ENCODE measurements at regions not wholly inside any gene's neighbourhood (a gene's known extent, or its start where the extent isn't known, plus 50 kb on each side); places are given as distances from the start of the nearest gene placed in this dataset.
A peak's percentile ranks its signal among the peaks of the same experiment; 100 is the strongest.

DNA sequence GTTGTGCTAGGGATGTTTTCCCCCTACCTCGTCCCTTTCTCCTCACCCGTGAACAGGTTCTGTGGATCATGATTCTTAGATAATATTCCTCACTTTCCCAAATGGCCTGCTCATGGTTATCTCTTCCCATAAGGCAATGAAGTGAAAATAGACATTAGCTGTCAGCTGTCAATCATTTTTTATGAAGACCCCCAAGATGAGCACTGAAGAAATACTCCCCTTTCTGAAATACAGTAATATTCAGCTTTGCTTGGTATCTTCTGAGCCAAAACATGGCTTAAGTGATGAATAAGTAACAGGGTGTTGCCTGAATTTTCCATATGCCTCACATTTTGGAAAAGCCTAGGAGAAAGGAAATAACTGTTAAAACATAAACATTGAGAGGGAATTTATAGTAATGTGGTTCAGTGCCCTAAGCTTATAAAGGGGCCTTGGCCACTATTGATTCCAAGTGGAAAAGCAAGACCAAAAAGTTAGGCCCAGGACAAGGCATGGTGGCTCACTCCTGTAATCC lies 70.7 kb upstream of the NAP1L1 start:
- no peak overlapping the region for H3K4me3 ChIP-seq
- no peak for TF ChIP-seq Cebpa-rat (IDR thresholded peaks at IDR 0.05)
- H3K36me3 ChIP-seq: no peaks in the 10 kb centered on the region
- no peaks in the 10 kb centered on the region for H3K27me3 ChIP-seq
- H3K9me3 ChIP-seq (replicated peaks in 1 of 11): no peaks in the 10 kb centered on the region
- H3K9ac ChIP-seq: no peak overlapping the region
- peak overlapping the region in 2 of 11 experiments; percentile 21 to 22; a peak in 2 of 22 replicates for H3K4me2 ChIP-seq
- H4K20me1 ChIP-seq: no peaks in the 10 kb centered on the region
- H3K4me1 ChIP-seq: peaks cover 9 to 58% (median 13%) of the 10 kb centered on the region in 10 experiments
- H3K27ac ChIP-seq: peak overlapping the region in 1 of 11 experiments; percentile 21; a peak in 1 of 22 replicates

DNA sequence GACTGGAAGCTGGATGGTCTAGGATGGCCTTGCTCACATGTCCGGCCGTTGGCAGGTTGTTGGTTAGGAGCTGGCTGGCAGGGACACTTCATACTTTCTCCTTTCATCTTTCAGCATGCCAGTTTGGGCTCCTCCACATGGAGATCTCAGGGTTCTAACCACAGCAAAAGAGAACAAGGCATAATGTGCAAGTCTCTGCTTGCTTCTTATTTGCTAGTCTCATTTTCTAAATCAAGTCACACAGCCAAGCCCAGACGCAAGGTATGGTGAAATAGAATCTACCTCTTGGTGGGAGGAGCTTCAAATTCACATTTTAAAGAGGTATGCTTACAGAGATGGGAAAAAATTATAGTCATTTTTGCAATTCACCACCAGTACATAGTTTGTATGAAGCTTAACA lies 69.1 kb upstream of the NAP1L1 start:
- Histone ChIP-seq H3K27ac (no peak overlapping the region), H3K36me3 (no peaks in the 10 kb centered on the region), H3K4me2 (no peak overlapping the region)

DNA sequence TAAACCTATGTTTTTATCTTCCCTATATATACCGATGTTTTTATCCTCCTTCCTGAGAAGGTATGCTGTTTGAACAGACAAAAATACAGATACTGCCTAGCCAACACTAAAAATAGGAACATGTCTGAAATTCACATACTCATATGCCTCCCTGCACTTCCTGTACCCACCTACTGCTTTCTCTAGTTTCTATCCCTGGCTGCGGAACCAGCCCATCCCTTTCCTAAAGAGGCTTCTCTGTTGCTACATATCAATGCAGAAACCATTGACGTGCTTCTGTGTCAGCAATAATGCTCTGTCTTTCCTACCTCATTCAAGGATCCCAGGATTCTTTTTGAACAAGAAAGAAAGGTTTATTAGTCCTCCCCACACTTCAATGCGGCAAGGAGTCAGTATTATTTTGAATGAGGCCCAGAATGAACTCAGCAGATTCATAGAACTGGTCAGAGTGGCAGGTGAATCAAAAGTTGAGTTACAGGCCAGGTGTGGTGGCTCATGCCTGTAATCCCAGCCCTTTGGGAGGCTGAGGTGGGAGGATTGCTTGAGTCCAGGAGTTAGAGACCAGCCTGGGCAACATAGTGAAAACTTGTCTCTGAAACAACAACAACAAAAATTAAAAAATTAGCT lies 67.8 kb upstream of the NAP1L1 start:
- TF ChIP-seq Cebpa-rat (IDR thresholded peaks at IDR 0.05): no peak
- no peaks in the 10 kb centered on the region for H4K20me1 ChIP-seq
- H3K36me3 ChIP-seq: no peaks in the 10 kb centered on the region
- H3K4me1 ChIP-seq: peaks cover 7 to 41% (median 13%) of the 10 kb centered on the region in 10 experiments
- H3K27me3 ChIP-seq: no peaks in the 10 kb centered on the region
- H3K4me2 ChIP-seq: peak overlapping the region; percentile 29 to 87 (median 45)
- H3K4me3 ChIP-seq: no peak overlapping the region
- peak overlapping the region in 5 of 11 experiments; percentile 19 to 51 (median 31); a peak in 5 of 22 replicates for H3K27ac ChIP-seq
- H3K9me3 ChIP-seq (replicated peaks in 1 of 11): no peaks in the 10 kb centered on the region
- H3K9ac ChIP-seq: peak overlapping the region in 1 of 11 experiments; percentile 19; a peak in 1 of 22 replicates

More for the DNA sequence above, 69.1 kb upstream of the NAP1L1 start:
- no peak for TF ChIP-seq Cebpa-rat (IDR thresholded peaks at IDR 0.05)
- Histone ChIP-seq H3K27me3 (no peaks in the 10 kb centered on the region), H3K9ac (no peak overlapping the region), H3K4me3 (no peak overlapping the region), H4K20me1 (no peaks in the 10 kb centered on the region), H3K4me1 (peaks cover 9 to 44% (median 13%) of the 10 kb centered on the region in 10 experiments), H3K9me3 (replicated peaks in 1 of 11) (no peaks in the 10 kb centered on the region)

DNA sequence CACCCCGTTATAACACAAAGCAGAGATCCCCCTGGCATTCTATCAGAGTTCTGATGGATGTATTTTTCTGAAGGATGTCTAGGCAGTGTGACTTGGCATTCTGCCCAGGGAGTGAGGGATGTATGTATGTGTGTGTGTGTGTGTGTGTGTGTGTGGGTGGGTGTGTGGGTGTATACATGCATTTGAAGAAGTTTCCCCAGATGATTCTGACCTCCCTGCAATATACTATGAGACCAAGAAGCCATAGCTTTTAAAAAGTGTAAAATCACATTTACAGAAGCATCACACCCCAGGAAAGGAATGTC lies 59.7 kb upstream of the NAP1L1 start:
- Histone ChIP-seq H3K27me3 (no peaks in the 10 kb centered on the region), H3K9ac (no peak overlapping the region), H3K4me3 (no peak overlapping the region), H4K20me1 (no peaks in the 10 kb centered on the region), H3K27ac (no peak overlapping the region), H3K4me1 (peaks cover 12 to 19% (median 18%) of the 10 kb centered on the region in 10 experiments), H3K36me3 (no peaks in the 10 kb centered on the region), H3K4me2 (peak overlapping the region; percentile 18 to 67 (median 44)), H3K9me3 (replicated peaks in 1 of 11) (peaks cover 0 to under 1% (median 0%) of the 10 kb centered on the region in 11 experiments; a peak in 6 of 22 replicates)
- no peak for TF ChIP-seq Cebpa-rat (IDR thresholded peaks at IDR 0.05)

DNA sequence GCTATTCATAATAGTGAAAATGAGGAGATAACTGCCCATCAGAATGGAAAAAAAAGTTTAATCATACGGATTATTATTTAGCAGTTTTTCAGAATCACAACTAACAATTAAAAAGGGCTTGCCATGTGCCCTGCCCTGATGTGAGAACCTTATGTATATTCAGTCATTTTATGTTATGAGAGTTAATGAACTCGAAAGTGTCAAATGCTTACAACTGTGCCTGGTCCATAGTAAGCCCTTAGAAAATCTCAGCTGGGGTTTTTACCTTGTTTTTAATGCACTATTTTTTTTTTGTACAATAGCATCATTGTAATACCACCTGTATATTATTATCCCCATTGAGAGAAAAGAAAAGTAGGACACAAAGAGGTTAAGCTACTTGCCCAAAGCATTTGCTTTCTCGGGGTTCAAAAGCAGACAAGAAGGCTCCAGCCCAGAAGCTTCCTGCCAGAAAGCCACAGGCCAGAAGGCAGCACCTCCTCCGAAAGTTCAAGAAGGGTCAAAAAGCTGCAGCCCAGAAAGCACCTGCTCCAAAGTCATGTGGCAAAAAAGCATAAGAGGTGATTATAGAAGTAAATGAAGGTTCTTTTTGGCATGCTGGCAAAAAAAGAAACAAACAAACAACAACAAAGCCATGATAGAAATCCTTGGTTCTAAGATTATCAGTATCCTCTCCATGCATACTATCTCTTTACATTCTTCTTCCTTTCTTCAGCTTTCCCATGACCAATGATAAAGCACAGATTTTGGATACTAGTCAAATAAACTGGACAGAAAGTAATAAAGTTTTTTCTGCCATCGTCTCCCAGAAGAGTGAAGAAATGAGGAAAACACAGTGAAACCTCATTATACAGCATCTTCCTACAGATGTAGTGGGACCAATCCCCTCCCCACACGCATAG lies 59.1 kb upstream of the NAP1L1 start:
- no peaks in the 10 kb centered on the region for H3K27me3 ChIP-seq
- H3K4me1 ChIP-seq: peaks cover 12 to 19% (median 18%) of the 10 kb centered on the region in 10 experiments
- peak overlapping the region; percentile 18 to 67 (median 44) for H3K4me2 ChIP-seq
- H3K9ac ChIP-seq: 0 out of 22 replicates have a peak overlapping the region, but pooled peaks of 1 of the 11 experiments have one; percentile 24
- H3K9me3 ChIP-seq (replicated peaks in 1 of 11): peaks cover 2 to 7% (median 6%) of the 10 kb centered on the region in 11 experiments; a peak in 17 of 22 replicates
- H3K27ac ChIP-seq: no peak overlapping the region
- no peaks in the 10 kb centered on the region for H4K20me1 ChIP-seq
- no peaks in the 10 kb centered on the region for H3K36me3 ChIP-seq
- no peak for TF ChIP-seq Cebpa-rat (IDR thresholded peaks at IDR 0.05)
- H3K4me3 ChIP-seq: no peak overlapping the region

DNA sequence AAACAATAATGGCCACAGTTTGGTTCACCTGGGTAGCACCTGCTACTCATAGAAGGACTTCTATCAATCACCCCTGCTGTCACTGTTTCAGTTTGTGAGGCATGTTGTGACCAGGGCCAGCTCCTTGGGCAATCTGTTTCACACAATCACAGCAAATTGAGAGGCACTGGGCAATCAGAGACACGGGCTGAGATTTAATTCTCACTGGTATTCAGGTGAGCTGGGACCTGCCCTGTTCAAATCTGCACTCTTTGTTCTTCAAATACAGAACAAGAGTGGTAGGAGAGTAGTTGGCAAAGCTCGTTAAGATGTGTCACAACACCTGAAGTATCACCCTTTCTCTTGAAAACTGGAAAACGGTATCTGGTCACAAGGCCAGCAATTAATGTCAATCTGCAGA lies 57.8 kb upstream of the NAP1L1 start:
- Histone ChIP-seq H3K4me2 (no peak overlapping the region), H3K27me3 (no peaks in the 10 kb centered on the region)
- TF ChIP-seq Cebpa-rat (IDR thresholded peaks at IDR 0.05): no peak

DNA sequence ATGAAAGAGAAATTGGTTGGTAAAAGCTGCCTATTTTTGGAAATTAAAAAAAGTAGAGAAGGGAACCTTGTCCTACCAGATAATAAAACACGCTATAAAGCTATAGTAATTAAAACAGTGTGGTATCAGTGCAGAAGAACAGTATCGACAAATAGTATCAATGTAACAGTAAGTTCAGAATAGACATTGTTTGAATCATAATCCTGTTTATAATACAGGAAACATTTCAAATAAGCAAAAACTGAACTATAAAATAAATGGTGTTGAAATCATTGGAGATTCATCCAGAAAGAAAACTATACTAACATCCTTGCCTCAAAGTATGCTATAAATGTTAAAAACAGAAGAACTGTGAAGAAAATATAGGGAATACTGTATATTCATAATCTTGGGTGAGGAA lies 54.2 kb upstream of the NAP1L1 start:
- Histone ChIP-seq H3K36me3 (no peaks in the 10 kb centered on the region), H3K4me2 (no peak overlapping the region), H3K27ac (no peak overlapping the region), H3K4me1 (peaks cover 3 to 9% (median 8%) of the 10 kb centered on the region in 10 experiments), H3K9ac (no peak overlapping the region), H3K4me3 (no peak overlapping the region), H4K20me1 (no peaks in the 10 kb centered on the region), H3K27me3 (no peaks in the 10 kb centered on the region), H3K9me3 (replicated peaks in 1 of 11) (peaks cover 7 to 23% (median 16%) of the 10 kb centered on the region in 11 experiments)
- TF ChIP-seq Cebpa-rat (IDR thresholded peaks at IDR 0.05): no peak

More for the DNA sequence above, 57.8 kb upstream of the NAP1L1 start:
- no peak overlapping the region for H3K9ac ChIP-seq
- peaks cover 7 to 20% (median 16%) of the 10 kb centered on the region in 11 experiments for H3K9me3 ChIP-seq (replicated peaks in 1 of 11)
- H4K20me1 ChIP-seq: no peaks in the 10 kb centered on the region
- H3K4me3 ChIP-seq: no peak overlapping the region
- peaks cover 12 to 19% (median 18%) of the 10 kb centered on the region in 10 experiments for H3K4me1 ChIP-seq
- H3K27ac ChIP-seq: no peak overlapping the region
- H3K36me3 ChIP-seq: no peaks in the 10 kb centered on the region

DNA sequence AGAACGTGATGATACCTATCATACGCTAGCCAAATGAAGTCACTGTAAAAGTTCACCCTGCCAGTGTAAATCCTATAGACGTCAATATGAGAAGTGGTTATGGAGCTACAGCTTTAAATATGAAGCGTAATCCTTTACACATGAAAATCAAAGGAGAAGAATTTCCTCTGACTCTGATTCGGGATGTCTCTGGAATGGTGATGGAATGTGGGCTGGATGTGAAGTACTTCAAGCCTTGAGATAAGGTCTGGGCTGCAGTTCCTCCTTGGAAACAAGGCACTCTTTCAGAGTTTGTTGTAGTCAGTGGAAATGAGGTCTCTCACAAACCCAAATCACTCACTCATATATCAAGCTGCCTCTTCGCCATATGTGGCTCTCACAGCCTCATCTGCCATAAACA lies 53.1 kb upstream of the NAP1L1 start:
- Histone ChIP-seq H3K4me1 (no peaks in the 10 kb centered on the region), H3K4me3 (no peak overlapping the region), H3K36me3 (no peaks in the 10 kb centered on the region), H3K27me3 (no peaks in the 10 kb centered on the region), H3K9me3 (replicated peaks in 1 of 11) (peaks cover 7 to 23% (median 16%) of the 10 kb centered on the region in 11 experiments), H3K9ac (no peak overlapping the region), H4K20me1 (no peaks in the 10 kb centered on the region), H3K27ac (no peak overlapping the region), H3K4me2 (no peak overlapping the region)
- TF ChIP-seq Cebpa-rat (IDR thresholded peaks at IDR 0.05): no peak

DNA sequence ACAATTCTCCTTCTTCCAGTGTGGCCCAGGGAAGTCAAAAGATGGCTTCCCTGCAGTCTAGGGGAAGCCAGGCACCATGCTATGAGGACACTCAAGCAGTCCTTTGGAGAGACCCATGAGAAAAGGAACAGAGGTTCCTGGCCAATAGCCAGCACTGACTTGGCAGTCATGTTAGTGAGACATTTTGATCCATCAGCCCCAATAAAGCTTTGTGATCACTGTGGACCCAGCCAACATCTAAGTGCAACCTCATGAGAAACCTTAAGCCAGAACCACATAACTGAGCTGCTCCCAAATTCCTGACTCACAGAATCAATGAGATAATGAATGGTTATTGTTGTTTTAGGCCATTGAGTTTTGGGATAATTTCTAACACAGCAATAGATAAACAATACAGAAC lies 51.0 kb upstream of the NAP1L1 start:
- Histone ChIP-seq H3K4me1 (no peaks in the 10 kb centered on the region), H3K27ac (no peak overlapping the region), H3K9ac (no peak overlapping the region), H4K20me1 (no peaks in the 10 kb centered on the region), H3K27me3 (no peaks in the 10 kb centered on the region), H3K9me3 (replicated peaks in 1 of 11) (peaks cover 7 to 23% (median 16%) of the 10 kb centered on the region in 11 experiments), H3K36me3 (no peaks in the 10 kb centered on the region), H3K4me2 (no peak overlapping the region), H3K4me3 (no peak overlapping the region)
- no peak for TF ChIP-seq Cebpa-rat (IDR thresholded peaks at IDR 0.05)
